ENCODE measurements at regions not wholly inside any gene's neighbourhood (a gene's known extent, or its start where the extent isn't known, plus 50 kb on each side); places are given as distances from the start of the nearest gene placed in this dataset.

DNA sequence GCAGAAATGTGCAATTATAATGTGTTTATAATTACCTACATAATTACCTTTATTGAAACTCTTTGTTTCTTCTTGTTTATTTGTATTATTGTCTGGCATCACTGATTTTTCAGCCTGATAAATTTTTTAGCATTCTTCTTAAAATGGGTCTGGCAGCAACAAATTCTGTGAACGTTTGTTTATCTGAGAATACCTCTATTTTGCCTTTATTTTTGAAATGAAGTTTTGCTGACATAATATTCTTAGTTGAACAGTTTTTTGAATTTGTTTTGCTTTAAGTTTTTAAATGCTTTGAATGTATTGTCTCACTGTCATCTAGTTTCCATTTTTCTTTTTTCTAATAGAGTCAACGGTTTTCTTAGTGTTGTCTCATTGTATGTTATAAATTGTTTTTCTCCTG is 1152.0 kb upstream of the CDH2 start:
- TF ChIP-seq, protein P1, sequence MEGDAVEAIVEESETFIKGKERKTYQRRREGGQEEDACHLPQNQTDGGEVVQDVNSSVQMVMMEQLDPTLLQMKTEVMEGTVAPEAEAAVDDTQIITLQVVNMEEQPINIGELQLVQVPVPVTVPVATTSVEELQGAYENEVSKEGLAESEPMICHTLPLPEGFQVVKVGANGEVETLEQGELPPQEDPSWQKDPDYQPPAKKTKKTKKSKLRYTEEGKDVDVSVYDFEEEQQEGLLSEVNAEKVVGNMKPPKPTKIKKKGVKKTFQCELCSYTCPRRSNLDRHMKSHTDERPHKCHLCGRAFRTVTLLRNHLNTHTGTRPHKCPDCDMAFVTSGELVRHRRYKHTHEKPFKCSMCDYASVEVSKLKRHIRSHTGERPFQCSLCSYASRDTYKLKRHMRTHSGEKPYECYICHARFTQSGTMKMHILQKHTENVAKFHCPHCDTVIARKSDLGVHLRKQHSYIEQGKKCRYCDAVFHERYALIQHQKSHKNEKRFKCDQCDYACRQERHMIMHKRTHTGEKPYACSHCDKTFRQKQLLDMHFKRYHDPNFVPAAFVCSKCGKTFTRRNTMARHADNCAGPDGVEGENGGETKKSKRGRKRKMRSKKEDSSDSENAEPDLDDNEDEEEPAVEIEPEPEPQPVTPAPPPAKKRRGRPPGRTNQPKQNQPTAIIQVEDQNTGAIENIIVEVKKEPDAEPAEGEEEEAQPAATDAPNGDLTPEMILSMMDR (conservative IDR thresholded peaks at IDR 0.05 in 1 of 2, IDR thresholded peaks at IDR 0.05 in 1 of 2; ENCODE audit: extremely low read depth in 1 of 2, insufficient read depth in 1 of 2, low read depth in 1 of 2, low read length in 2 of 2): no peak
- no peak for TF ChIP-seq EZH2 (IDR thresholded peaks at IDR 0.05; ENCODE audit: borderline replicate concordance, low read length)

Measured in mammary epithelial cell (primary cell).